ENCODE measurements at regions not wholly inside any gene's neighbourhood (a gene's known extent, or its start where the extent isn't known, plus 50 kb on each side); places are given as distances from the start of the nearest gene placed in this dataset.
A peak's percentile ranks its signal among the peaks of the same experiment; 100 is the strongest.

DNA sequence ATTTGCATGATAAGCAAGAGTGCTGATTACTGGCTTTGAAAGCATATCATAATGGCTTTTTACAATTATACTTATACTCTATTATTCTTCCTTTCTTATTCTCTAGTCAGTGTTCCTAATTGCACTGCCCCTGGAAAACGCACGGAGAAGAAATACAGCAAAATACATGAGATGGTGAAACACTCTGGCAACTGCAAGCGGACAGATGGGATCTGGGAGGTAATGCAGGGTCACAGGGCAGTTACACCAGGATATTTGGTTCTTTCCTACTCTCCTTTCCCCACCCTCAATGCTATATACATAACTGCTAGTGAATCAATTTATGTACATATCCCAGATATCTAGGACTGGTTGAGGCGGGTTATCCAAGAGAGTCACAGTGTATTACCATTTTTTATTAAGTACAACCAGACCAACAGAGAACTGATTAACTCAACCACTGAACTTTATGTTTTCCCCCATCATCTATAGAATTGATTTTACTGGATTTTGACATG lies 423.7 kb downstream of the ZSWIM6 start:
- no peak overlapping the region for H3K4me3 ChIP-seq (ENCODE audit: low read depth, low read length)
- in situ Hi-C loops (cut with HindIII; ENCODE audit: low sequenced_read_pairs), result no loop called here
- TF ChIP-seq, protein P1, sequence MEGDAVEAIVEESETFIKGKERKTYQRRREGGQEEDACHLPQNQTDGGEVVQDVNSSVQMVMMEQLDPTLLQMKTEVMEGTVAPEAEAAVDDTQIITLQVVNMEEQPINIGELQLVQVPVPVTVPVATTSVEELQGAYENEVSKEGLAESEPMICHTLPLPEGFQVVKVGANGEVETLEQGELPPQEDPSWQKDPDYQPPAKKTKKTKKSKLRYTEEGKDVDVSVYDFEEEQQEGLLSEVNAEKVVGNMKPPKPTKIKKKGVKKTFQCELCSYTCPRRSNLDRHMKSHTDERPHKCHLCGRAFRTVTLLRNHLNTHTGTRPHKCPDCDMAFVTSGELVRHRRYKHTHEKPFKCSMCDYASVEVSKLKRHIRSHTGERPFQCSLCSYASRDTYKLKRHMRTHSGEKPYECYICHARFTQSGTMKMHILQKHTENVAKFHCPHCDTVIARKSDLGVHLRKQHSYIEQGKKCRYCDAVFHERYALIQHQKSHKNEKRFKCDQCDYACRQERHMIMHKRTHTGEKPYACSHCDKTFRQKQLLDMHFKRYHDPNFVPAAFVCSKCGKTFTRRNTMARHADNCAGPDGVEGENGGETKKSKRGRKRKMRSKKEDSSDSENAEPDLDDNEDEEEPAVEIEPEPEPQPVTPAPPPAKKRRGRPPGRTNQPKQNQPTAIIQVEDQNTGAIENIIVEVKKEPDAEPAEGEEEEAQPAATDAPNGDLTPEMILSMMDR (IDR thresholded peaks at IDR 0.05; ENCODE audit: low read depth, low read length, missing control alignments), result no peak
- no peak for DNase-seq (ENCODE audit: low read depth)

DNA sequence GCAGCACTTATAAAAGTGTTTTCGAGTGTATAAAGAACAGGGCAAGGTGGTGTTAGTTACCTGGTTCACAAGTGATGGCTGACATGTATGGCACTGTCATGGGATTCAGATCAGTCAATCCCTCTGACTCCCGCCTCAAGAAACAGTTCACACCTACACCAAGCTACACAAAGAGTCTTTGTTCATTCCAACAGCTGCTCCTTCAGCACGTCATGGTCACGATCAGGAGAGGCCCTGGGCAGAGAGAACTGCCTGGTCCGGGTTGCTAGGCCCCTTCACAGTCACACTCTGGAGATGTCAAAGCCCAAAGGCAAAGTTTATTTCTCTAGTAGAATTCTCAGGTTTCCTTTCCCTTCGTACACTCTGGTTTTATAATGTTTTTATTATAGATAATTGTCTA lies 426.7 kb downstream of the ZSWIM6 start:
- in situ Hi-C loops (cut with HindIII; ENCODE audit: low sequenced_read_pairs), result no loop called here
- TF ChIP-seq, protein P1 (IDR thresholded peaks at IDR 0.05; ENCODE audit: low read depth, low read length, missing control alignments), result no peak

DNA sequence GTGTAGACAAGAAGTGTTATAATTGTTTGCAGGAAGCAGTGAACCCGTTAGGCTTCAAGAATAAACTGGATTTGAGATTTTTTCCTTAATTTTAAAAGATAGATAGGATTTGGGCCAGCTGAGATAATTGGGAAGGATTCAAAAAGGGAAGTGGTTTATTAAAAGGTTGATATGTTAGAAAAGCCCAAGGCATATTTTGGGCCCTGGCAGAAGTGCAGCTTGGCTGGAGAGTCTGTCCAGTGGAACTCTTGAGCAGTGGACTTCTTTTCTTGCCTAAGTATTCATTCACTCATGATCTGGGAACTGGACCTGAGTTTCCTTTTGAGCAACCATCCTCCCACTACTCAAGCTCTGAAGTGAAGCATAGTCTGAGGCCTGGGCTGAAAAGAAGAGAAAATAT lies 433.4 kb downstream of the ZSWIM6 start:
- TF ChIP-seq, protein P1 (IDR thresholded peaks at IDR 0.05; ENCODE audit: low read depth, low read length, missing control alignments), result no peak
- no peak overlapping the region for H3K4me3 ChIP-seq (ENCODE audit: low read depth, low read length)
- DNase-seq (ENCODE audit: low read depth), result no peak
- in situ Hi-C loops (cut with HindIII; ENCODE audit: low sequenced_read_pairs), result no loop called here

More for the DNA sequence above, 426.7 kb downstream of the ZSWIM6 start:
- DNase-seq (ENCODE audit: low read depth), result no peak
- H3K4me3 ChIP-seq (ENCODE audit: low read depth, low read length), result no peak overlapping the region

DNA sequence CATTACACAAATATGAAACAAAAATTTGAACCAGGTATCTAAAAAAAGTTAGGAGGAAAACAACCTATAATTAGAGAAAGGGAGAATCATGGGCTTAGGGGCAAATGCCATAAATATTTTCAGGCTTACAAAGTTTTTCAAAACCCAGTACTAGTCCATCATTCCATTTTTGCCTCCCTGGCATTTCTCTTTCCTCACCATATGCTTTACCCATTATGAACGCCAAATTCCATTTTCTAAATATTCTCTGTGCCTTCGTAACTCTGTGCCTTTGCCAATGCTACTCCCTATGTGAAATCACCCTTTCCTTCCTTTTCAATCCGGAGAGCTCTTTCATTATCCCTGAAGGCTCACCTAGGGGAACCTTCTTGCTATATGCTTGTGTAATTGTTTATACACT lies 434.1 kb downstream of the ZSWIM6 start:
- TF ChIP-seq, protein P1 (IDR thresholded peaks at IDR 0.05; ENCODE audit: low read depth, low read length, missing control alignments), result no peak
- in situ Hi-C loops (cut with HindIII; ENCODE audit: low sequenced_read_pairs), result no loop called here
- H3K4me3 ChIP-seq (ENCODE audit: low read depth, low read length), result no peak overlapping the region
- DNase-seq (ENCODE audit: low read depth), result no peak

DNA sequence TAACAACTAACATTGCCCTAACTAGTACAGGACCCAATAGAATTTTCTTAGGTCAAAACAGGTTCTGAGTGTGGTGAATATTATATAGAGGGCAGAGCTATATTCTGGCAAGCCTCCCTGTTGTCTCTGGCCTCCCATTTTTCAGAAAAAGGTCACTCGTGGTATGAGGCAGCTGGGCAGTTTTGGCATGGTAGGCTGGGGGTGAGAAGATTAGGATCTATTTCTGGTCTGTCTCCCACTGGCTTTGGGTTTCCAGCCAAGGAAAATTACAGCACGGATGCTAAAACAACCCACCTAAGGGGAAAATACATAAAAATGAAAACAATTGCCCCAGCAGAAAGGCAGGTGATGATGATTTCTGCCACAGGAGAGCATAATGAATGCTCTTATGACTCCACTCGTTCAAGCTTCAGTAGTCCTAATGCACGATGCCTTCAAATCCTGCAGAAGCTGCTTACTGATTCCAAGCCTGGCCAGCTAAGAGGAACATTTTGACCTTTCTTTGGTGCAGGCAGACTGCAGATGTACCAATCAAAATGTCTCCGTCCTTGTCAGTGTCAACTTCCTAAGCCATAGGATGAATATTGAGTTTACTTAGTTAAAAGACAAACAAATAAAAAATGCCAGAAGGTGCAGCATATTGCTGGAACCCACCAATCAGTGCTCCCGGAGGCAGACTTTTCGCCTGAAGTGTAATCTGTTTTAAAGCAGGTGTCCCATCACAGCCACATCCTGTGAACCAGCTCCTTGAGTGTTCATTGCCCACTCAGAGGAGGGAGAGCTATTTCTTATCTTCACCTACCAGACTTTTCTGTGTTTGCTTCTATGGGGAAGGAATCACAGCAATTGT lies 435.4 kb downstream of the ZSWIM6 start:
- no peak for DNase-seq (ENCODE audit: low read depth)
- TF ChIP-seq, protein P1 (IDR thresholded peaks at IDR 0.05; ENCODE audit: low read depth, low read length, missing control alignments), result no peak
- H3K4me3 ChIP-seq (ENCODE audit: low read depth, low read length), result no peak overlapping the region
- in situ Hi-C loops (cut with HindIII; ENCODE audit: low sequenced_read_pairs), result no loop called here

DNA sequence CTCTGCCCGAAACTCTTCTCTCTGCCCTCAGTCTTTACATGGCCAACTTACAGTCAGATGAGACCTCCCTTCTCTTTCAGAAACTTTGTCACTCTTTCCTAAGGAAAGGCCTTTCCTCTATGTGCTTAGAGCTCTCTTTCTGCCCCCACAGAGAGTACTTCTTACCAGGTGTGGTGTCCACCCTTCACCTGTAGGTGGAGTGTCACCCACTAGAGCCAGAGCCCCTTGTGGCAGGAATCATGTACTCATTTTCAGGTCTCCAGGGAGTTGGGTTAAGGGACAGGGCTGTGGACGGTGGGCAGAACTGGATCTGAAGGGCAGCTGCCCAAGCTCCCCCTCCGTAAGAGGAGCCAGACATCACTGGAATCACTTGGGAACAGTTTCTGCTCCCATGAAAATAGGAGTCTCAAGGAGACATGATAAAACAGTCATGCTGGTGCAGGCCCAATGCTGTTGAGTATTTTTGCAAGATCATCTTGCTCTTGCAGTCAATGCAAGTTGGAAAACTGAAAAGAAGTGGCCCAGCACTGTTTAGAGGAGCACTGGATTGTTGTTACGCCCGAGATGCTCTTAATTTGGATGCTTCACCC lies 436.7 kb downstream of the ZSWIM6 start:
- DNase-seq (ENCODE audit: low read depth), result no peak
- in situ Hi-C loops (cut with HindIII; ENCODE audit: low sequenced_read_pairs), result no loop called here
- TF ChIP-seq, protein P1 (IDR thresholded peaks at IDR 0.05; ENCODE audit: low read depth, low read length, missing control alignments), result peak; percentile 64
- no peak overlapping the region for H3K4me3 ChIP-seq (ENCODE audit: low read depth, low read length)
